HCT116 (cell line): ENCODE measurements at regions not wholly inside any gene's neighbourhood (a gene's known extent, or its start where the extent isn't known, plus 50 kb on each side); places are given as distances from the start of the nearest gene placed in this dataset.

ENCODE experiments used
- ATAC-seq: fragments of 200-7000 bp; cut with Tn5 transposase; 2 replicates; pipeline ENCODE4 v1.9.1; 2020; ENCODE audit warnings: mild to moderate bottlenecking, moderate library complexity
- BruUV-seq: library from RNA; stranded (reverse); fragments of 400-500 nt; replicated peaks from 2 replicates; lab custom pipeline; 2021; lab: Mats Ljungman, UMichigan
- CTCF ChIA-PET: fragments of 300-600 bp; sonication (Branson Sonifier 250); formaldehyde crosslinking; loops from one replicate; lab custom pipeline; 2021; ENCODE audit warnings: antibody characterized with exemption; lab: Charles Lee
- POLR2A ChIA-PET: fragments of 300-600, 350-600 bp; sonication (Branson Sonifier 250); formaldehyde crosslinking; loops from one replicate; lab custom pipeline; 2021; ENCODE audit warnings: antibody characterized with exemption; lab: Charles Lee
- RAD21 ChIA-PET, 2 experiments: fragments of 300-600 bp; sonication (Branson Sonifier 250); formaldehyde crosslinking; loops; one replicate each; lab custom pipeline; 2023; ENCODE audit warnings: low total read pairs in 2 of 2; ENCODE audit not compliant: uncharacterized antibody in 2 of 2, unreplicated experiment in 2 of 2, low non-redundant PET in 1 of 2; lab: Charles Lee
- DNase-seq: peaks from one replicate; pipeline ENCODE4 v3.0.0-alpha.2; 2010; ENCODE audit warnings: low read depth, low spot score
- H2AFZ ChIP-seq: fragments of 200-600 bp; shearing (Covaris generic), sonication (generic); 2 replicates; pipeline ENCODE4 v1.6.1; 2017; ENCODE audit warnings: low read depth, mixed run types, mixed read lengths, antibody characterized with exemption, low read length; ENCODE audit not compliant: poor library complexity, severe bottlenecking
- H3K27ac ChIP-seq: 2 replicates; pipeline ENCODE4 v1.5.1; 2012; ENCODE audit warnings: low read depth, low read length
- H3K27me3 ChIP-seq: fragments of 200-600 bp; sonication (generic); 2 replicates; pipeline ENCODE4 v1.6.1; 2016; ENCODE audit warnings: mixed run types, low read length, mixed read lengths; ENCODE audit not compliant: insufficient read depth
- H3K36me3 ChIP-seq, 2 experiments: fragments of 200-500 bp in 1 of 2; fragments of 200-600 bp in 1 of 2; sonication (Bioruptor generic) in 1 of 2; sonication (generic) in 1 of 2; 2 replicates each; pipeline versions ENCODE4 v1.5.1 to v1.6.1; 2014 to 2016; ENCODE audit warnings: low read length in 2 of 2, inconsistent platforms in 1 of 2, mixed read lengths in 1 of 2, mixed run types in 1 of 2; ENCODE audit not compliant: insufficient read depth in 2 of 2, control insufficient read depth in 1 of 2
- H3K4me1 ChIP-seq, 2 experiments: fragments of 200-600 bp in 1 of 2; sonication (generic) in 1 of 2; 2 replicates each; pipeline versions ENCODE4 v1.5.1 to v1.6.1; 2012 to 2017; ENCODE audit warnings: low read length in 2 of 2, inconsistent platforms in 1 of 2, mild to moderate bottlenecking in 1 of 2, mixed read lengths in 1 of 2, mixed run types in 1 of 2, moderate library complexity in 1 of 2; ENCODE audit not compliant: insufficient read depth in 2 of 2, control insufficient read depth in 1 of 2
- H3K4me2 ChIP-seq: fragments of 200-600 bp; sonication (generic); 2 replicates; pipeline ENCODE4 v1.6.1; 2017; ENCODE audit warnings: mixed run types, low read length, mixed read lengths
- H3K4me3 ChIP-seq, 2 experiments: fragments of 200-600 bp in 1 of 2; sonication (generic) in 1 of 2; replicated peaks in 1 of 2; 2 replicates each; pipeline ENCODE4 v1.5.1; 2011 to 2016; ENCODE audit warnings: low read length in 2 of 2, control low read depth in 1 of 2, low read depth in 1 of 2, mild to moderate bottlenecking in 1 of 2, mixed read lengths in 1 of 2, mixed run types in 1 of 2
- H3K79me2 ChIP-seq: fragments of 200-600 bp; sonication (generic); 2 replicates; pipeline ENCODE4 v1.6.1; 2017; ENCODE audit warnings: mild to moderate bottlenecking, mixed run types, low read length, moderate library complexity, mixed read lengths; ENCODE audit not compliant: insufficient read depth
- H3K9ac ChIP-seq: fragments of 200-600 bp; sonication (generic); 2 replicates; pipeline ENCODE4 v1.6.1; 2016; ENCODE audit warnings: low read length, mixed read lengths
- H3K9me2 ChIP-seq: fragments of 200-600 bp; sonication (generic), shearing (Covaris generic); 2 replicates; pipeline ENCODE4 v1.6.1; 2017; ENCODE audit warnings: mixed run types, mild to moderate bottlenecking, moderate library complexity; ENCODE audit not compliant: insufficient read depth
- H3K9me3 ChIP-seq, 2 experiments: fragments of 200-500 bp in 1 of 2; fragments of 200-600 bp in 1 of 2; sonication (Bioruptor generic) in 1 of 2; sonication (generic) in 1 of 2; 2 replicates each; pipeline ENCODE4 v1.6.1; 2014 to 2017; ENCODE audit warnings: low read length in 2 of 2, mixed read lengths in 2 of 2, inconsistent platforms in 1 of 2, low read depth in 1 of 2, mild to moderate bottlenecking in 1 of 2, mixed run types in 1 of 2, moderate library complexity in 1 of 2; ENCODE audit not compliant: control insufficient read depth in 1 of 2, insufficient read depth in 1 of 2
- H4K20me1 ChIP-seq: fragments of 200-600 bp; sonication (generic), shearing (Covaris generic); 2 replicates; pipeline ENCODE4 v1.6.1; 2017; ENCODE audit warnings: mixed run types, mild to moderate bottlenecking, moderate library complexity; ENCODE audit not compliant: insufficient read depth
- ELF1 ChIP-seq: IDR thresholded peaks from 2 replicates; pipeline ENCODE4 v1.6.1; 2012; ENCODE audit warnings: low read depth, borderline replicate concordance
- EZH2 ChIP-seq: fragments of 200-600 bp; sonication (generic); IDR thresholded peaks from 2 replicates; pipeline ENCODE4 v1.6.1; 2017; ENCODE audit warnings: antibody characterized with exemption, mixed run types
- EZH2phosphoT487 ChIP-seq: fragments of 200-600 bp; IDR thresholded peaks from 2 replicates; pipeline ENCODE4 v1.6.1; 2018; ENCODE audit warnings: antibody characterized with exemption, borderline replicate concordance
- JUND ChIP-seq: IDR thresholded peaks from 2 replicates; pipeline ENCODE4 v1.6.1; 2012
- POLR2AphosphoS5 ChIP-seq: IDR thresholded peaks from 2 replicates; pipeline ENCODE4 v1.6.1; 2011; ENCODE audit warnings: mild to moderate bottlenecking, low read depth, low read length, moderate library complexity
- RAD21 ChIP-seq: IDR thresholded peaks from 2 replicates; pipeline ENCODE4 v1.6.1; 2012; ENCODE audit warnings: low read depth, mild to moderate bottlenecking
- SIN3A ChIP-seq: IDR thresholded peaks from 2 replicates; pipeline ENCODE4 v1.6.1; 2012; ENCODE audit warnings: low read depth
- SP1 ChIP-seq: IDR thresholded peaks from 2 replicates; pipeline ENCODE4 v1.6.1; 2012; ENCODE audit warnings: low read depth
- YY1 ChIP-seq: IDR thresholded peaks from 2 replicates; pipeline ENCODE4 v1.6.1; 2011; ENCODE audit warnings: low read length, low read depth, moderate library complexity, mild to moderate bottlenecking; ENCODE audit not compliant: insufficient replicate concordance; ENCODE audit errors: extremely low read depth
- ZFX ChIP-seq: fragments of 450-650 bp; IDR thresholded peaks from 2 replicates; pipeline ENCODE4 v1.6.1; 2017
- intact Hi-C: fragments of 100-400 bp; cut with micrococcal nuclease; formaldehyde crosslinking; loops from 2 replicates; pipeline ENCODE4 v1.10.0; 2022
- TF ChIP-seq, protein P1 (sequence below): IDR thresholded peaks from 2 replicates; pipeline ENCODE4 v1.6.1; 2012
- TF ChIP-seq, protein P2 (sequence below): IDR thresholded peaks from 2 replicates; pipeline ENCODE4 v1.6.1; 2011; ENCODE audit warnings: mild to moderate bottlenecking, low read length, moderate library complexity; ENCODE audit not compliant: insufficient replicate concordance; ENCODE audit errors: extremely low read depth
- TF ChIP-seq, protein P3 (sequence below): IDR thresholded peaks from 2 replicates; pipeline ENCODE4 v1.6.1; 2012

DNA sequence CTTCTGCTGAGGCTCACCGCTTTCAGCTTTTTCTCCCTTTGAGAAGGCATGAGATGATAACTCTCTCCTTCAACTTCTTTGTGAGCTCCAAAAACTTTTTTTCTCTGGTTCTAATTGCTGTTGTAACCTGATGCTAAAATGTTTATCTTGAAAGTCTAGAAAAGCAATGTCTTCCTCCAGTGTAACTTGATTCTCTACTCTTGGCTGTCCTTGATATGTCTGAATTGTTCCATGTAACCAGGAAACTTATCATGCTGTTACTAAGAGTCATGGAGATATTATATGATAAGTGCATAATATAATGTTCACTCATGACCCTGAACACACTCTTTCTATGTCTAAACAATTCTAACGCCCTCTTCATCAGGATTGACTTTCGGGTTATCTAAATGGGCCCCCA lies 128.0 kb upstream of the ABCA1 start:
- CTCF ChIA-PET, result no interaction called here

More for the DNA sequence above, 128.0 kb upstream of the ABCA1 start:
- Histone ChIP-seq H3K9me3 (no peaks in the 10 kb centered on the region), H3K27me3 (no peaks in the 10 kb centered on the region), H3K36me3 (no peaks in the 10 kb centered on the region), H3K79me2 (no peaks in the 10 kb centered on the region), H3K9me2 (no peaks in the 10 kb centered on the region), H3K9ac (no peak overlapping the region), H3K4me3 (no peak overlapping the region), H3K4me1 (peaks cover 0 to 7% of the 10 kb centered on the region in 2 experiments; a peak in 2 of 4 replicates)
- intact Hi-C loops, result no loop called here
- POLR2A ChIA-PET, result no interaction called here
- BruUV-seq, result no TSS peak
- TF ChIP-seq EZH2phosphoT487 (no peak), YY1 (no peak), RAD21 (no peak), JUND (no peak), ZFX (no peak), EZH2 (no peak), SP1 (no peak), ELF1 (no peak), SIN3A (no peak), POLR2AphosphoS5 (no peak)
- TF ChIP-seq, protein P1, sequence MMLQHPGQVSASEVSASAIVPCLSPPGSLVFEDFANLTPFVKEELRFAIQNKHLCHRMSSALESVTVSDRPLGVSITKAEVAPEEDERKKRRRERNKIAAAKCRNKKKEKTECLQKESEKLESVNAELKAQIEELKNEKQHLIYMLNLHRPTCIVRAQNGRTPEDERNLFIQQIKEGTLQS, result no peak
- TF ChIP-seq, protein P2, sequence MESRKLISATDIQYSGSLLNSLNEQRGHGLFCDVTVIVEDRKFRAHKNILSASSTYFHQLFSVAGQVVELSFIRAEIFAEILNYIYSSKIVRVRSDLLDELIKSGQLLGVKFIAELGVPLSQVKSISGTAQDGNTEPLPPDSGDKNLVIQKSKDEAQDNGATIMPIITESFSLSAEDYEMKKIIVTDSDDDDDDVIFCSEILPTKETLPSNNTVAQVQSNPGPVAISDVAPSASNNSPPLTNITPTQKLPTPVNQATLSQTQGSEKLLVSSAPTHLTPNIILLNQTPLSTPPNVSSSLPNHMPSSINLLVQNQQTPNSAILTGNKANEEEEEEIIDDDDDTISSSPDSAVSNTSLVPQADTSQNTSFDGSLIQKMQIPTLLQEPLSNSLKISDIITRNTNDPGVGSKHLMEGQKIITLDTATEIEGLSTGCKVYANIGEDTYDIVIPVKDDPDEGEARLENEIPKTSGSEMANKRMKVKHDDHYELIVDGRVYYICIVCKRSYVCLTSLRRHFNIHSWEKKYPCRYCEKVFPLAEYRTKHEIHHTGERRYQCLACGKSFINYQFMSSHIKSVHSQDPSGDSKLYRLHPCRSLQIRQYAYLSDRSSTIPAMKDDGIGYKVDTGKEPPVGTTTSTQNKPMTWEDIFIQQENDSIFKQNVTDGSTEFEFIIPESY, result no peak
- TF ChIP-seq, protein P3, sequence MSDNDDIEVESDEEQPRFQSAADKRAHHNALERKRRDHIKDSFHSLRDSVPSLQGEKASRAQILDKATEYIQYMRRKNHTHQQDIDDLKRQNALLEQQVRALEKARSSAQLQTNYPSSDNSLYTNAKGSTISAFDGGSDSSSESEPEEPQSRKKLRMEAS, result no peak
- TF ChIP-seq, all 23 proteins: peak for 0
- no peak for DNase-seq
- ATAC-seq, result no peak
- Histone ChIP-seq H2AFZ (no peak overlapping the region), H3K4me2 (no peak overlapping the region), H3K27ac (no peak overlapping the region), H4K20me1 (no peaks in the 10 kb centered on the region)
- RAD21 ChIA-PET, result no interaction called here
